ENCODE measurements at regions not wholly inside any gene's neighbourhood (a gene's known extent, or its start where the extent isn't known, plus 50 kb on each side); places are given as distances from the start of the nearest gene placed in this dataset.

DNA sequence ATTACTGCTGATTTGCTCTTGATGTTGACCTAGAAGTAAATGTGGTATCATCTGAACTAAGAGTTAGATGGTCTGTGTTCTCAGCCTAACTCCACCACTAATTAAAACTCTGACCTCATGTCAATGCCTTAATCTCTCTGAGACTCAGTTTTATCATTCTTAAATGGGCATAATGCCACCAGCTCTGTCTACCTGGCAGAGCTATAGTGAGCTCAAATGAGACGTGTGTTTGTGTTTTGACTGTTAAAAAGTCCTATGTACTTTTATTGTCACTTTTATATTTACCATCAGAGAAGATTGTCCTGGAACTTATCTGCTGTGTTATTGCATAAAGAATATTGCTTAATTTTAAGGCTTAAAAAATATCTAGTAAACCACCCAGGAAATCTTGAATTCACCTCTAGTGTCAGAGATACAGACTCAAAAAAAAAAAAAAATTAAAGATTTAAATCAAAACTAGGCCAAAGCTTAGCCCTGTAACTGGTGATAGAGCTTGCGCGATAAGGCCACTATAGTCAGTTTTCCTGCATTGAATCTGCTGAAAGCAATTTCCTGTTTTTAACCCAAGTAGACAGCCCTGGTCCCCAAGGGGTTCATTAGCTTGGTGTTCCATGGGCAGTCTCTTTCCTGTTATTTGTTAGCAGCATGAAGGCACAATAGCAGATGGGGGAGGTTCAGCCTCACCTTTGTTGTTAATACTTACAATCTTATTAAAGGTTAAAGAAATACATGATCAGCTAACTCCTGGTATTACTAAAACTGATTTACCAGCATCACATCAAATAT is 261.8 kb downstream of the ATP23 start:
- no peaks in the 10 kb centered on the region for H3K36me3 Mint-ChIP-seq
- no peak overlapping the region for H3K27ac Mint-ChIP-seq
- DNase-seq (ENCODE audit: low spot score in 2 of 2) (no peak), ATAC-seq (no peak)
- H3K9me3 Mint-ChIP-seq = no peaks in the 10 kb centered on the region

DNA sequence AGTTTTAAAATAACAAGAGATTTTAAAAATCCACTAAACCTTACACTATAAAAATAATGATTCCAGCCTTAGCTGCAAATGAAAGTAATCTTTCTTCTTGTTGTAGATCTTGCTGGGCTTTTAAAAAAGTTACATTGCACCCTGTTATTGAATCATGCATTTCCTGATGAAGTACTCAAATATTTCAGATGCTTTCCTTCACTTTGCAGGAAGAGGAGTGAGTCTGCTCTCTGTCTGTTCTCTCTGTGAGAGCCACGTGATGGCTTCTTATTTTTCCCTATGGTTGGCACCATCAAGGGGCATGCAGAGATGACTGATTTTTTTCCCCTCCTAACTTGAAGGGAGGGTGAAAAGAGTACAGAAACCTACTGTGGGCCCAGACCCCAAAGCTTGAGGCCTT is 262.7 kb downstream of the ATP23 start:
- ATAC-seq (no peak), DNase-seq (ENCODE audit: low spot score in 2 of 2) (no peak)
- Mint-ChIP-seq H3K9me3 (no peaks in the 10 kb centered on the region), H3K27ac (no peak overlapping the region), H3K36me3 (no peaks in the 10 kb centered on the region)

GRCh38 chr12:58206876-58207275 is 265.5 kb downstream of the ATP23 start:
- H3K27ac Mint-ChIP-seq = no peak overlapping the region
- ATAC-seq (no peak), DNase-seq (ENCODE audit: low spot score in 2 of 2) (no peak)
- no peaks in the 10 kb centered on the region for H3K36me3 Mint-ChIP-seq
- H3K9me3 Mint-ChIP-seq = no peaks in the 10 kb centered on the region

DNA sequence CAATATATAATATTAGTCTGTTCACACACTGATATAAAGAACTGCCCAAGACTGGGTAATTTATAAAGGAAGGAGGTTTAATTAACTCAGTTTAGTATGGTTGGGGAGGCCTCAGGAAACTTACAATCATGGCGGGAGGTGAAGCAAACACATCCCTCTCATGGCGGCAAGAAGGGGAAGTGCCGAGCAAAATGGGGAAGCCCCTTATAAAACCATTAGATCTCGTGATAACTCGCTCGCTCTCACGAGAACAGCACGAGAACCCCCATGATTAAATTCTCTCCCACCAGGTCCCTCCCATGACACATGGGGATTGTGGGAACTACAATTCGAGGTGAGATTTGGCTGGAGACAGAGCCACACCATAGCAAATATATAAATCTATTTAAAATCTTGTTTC is 269.8 kb downstream of the ATP23 start:
- ATAC-seq = no peak

GRCh38 chr12:58217130-58217529 is 275.8 kb downstream of the ATP23 start:
- Mint-ChIP-seq H3K27ac (no peak overlapping the region), H3K9me3 (no peaks in the 10 kb centered on the region), H3K36me3 (no peaks in the 10 kb centered on the region)
- DNase-seq (ENCODE audit: low spot score in 2 of 2) (no peak), ATAC-seq (no peak)

More for the DNA sequence above, 269.8 kb downstream of the ATP23 start:
- Mint-ChIP-seq H3K36me3 (no peaks in the 10 kb centered on the region), H3K27ac (no peak overlapping the region), H3K9me3 (no peaks in the 10 kb centered on the region)
- no peak for DNase-seq (ENCODE audit: low spot score in 2 of 2)

GRCh38 chr12:58224536-58225105 is 283.3 kb downstream of the ATP23 start:
- no peak for ATAC-seq
- peaks cover 0 to 3% of the 10 kb centered on the region in 2 donors for H3K9me3 Mint-ChIP-seq

DNA sequence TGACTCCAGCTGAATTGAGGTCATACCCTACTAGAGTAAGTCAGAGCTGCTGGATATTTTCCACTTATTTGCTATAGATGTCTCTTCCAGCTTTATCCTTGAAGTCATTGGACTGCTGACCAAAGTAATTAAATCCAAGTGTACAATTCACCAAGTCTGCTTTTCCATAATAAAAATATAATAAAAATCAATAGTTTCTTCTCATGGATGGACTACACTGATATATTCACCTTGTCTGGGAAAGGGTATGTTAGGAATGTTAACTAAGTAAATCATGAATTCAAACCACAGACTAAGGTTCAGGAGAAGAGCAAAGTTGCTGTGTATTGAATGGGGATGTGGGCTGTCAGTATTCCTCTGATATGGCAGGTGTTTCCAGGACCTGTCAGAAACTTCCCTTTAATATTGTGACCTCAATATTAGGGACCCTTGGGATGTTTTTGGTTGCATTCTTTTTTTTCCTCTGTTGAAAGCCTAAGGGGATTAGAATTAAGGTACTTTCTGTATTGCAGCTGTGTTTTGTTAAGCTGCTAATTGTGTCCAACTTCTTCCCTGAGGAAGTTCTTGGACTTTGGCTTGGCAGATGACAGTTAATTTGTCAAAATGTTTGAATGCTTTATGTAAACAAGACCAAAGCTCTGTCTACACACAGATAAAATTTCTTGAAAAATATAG is 284.0 kb downstream of the ATP23 start:
- Mint-ChIP-seq H3K36me3 (no peaks in the 10 kb centered on the region), H3K27ac (no peak overlapping the region), H3K9me3 (peaks cover 3 to 5% of the 10 kb centered on the region in 2 donors)
- ATAC-seq = no peak
- no peak for DNase-seq (ENCODE audit: low spot score in 2 of 2)

More at GRCh38 chr12:58224536-58225105, 283.3 kb downstream of the ATP23 start:
- DNase-seq (ENCODE audit: low spot score in 2 of 2) = no peak
- Mint-ChIP-seq H3K36me3 (no peaks in the 10 kb centered on the region), H3K27ac (no peak overlapping the region)

GRCh38 chr12:58233886-58234285 is 292.5 kb downstream of the ATP23 start:
- no peak for ATAC-seq
- no peak for DNase-seq (ENCODE audit: low spot score in 2 of 2)
- Mint-ChIP-seq H3K36me3 (no peaks in the 10 kb centered on the region), H3K9me3 (peaks cover 0 to 9% of the 10 kb centered on the region in 2 donors), H3K27ac (no peak overlapping the region)

DNA sequence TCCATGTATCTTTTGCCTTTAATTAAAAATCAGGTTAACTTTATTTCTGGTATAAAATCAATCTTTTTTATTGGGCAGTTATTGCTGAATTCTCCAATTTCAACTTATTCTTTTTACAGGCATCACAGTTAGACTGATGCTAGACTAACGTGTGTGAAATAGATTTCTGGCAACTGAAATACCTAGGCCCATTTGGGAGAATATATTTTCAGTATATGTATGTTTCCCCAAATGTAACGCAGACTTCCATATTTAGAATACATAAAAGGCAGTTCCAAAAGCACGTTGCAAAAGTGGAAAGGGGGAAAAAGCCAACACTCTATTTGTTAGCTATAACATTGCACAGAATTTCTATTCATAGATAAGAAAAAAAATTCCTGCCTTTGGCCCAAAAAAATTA is 297.0 kb downstream of the ATP23 start:
- ATAC-seq (no peak), DNase-seq (ENCODE audit: low spot score in 2 of 2) (no peak)
- no peak overlapping the region for H3K27ac Mint-ChIP-seq
- no peaks in the 10 kb centered on the region for H3K36me3 Mint-ChIP-seq
- H3K9me3 Mint-ChIP-seq = no peaks in the 10 kb centered on the region

DNA sequence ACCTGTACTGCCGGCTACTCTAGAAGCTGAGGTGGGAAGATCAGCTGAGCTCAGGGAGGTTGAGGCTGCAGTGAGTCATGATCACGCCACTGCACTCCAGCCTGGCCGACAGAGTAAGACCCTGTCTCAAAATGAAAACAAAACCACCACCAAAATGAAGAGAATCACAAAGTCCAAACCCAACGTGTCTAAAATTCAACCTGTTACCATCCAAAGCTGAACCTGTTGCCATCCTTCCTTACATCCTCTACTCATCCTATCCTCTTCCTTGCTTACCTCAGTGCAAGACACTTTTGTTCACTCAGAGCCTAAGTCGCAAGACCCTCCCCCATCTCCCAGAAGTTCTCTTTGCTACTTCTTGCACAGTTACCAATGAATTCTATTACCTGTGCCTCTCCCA is 299.7 kb downstream of the ATP23 start:
- no peak for ATAC-seq
- no peak for DNase-seq (ENCODE audit: low spot score in 2 of 2)
- no peaks in the 10 kb centered on the region for H3K9me3 Mint-ChIP-seq
- H3K27ac Mint-ChIP-seq = no peak overlapping the region
- no peaks in the 10 kb centered on the region for H3K36me3 Mint-ChIP-seq

DNA sequence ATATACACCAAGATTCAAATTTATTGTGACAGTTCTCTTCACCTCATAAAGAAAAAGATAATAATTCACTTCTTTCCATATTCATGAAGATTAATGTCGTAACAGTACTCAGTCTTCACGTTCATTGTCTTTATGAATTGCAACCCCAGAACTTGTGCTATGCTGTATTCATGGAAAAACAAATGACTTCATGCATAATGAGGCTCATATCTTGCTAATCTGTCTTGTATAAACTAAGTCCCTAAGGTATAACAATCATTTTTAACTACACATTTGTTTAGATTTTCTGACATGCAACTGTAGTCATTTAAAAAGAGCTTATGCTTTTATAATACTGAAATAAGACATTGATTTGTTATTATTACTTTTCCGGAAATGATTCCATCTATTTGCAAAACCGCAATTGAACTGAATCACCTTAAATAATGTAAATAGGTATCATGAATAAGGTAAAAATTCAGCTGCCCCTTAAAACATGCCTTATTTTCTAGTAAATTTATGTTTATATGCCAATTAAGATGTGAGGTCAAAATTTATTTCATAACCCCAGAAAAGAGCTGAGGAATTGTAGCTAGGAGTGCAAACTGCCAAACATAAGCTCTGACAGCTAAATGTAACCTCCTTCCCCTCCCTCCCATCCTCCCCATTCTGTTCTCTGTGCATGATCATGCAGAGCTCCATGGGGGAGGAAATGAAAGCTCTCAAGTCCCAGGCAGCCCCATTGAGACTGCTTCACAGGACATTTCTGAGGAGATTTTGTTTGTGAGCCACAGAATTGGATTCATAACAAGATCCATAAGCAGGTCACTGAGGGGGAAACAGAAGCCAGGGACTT is 301.6 kb downstream of the ATP23 start:
- H3K27ac Mint-ChIP-seq = no peak overlapping the region
- ATAC-seq = no peak
- DNase-seq (ENCODE audit: low spot score in 2 of 2) = no peak
- H3K36me3 Mint-ChIP-seq = no peaks in the 10 kb centered on the region
- H3K9me3 Mint-ChIP-seq = no peaks in the 10 kb centered on the region

DNA sequence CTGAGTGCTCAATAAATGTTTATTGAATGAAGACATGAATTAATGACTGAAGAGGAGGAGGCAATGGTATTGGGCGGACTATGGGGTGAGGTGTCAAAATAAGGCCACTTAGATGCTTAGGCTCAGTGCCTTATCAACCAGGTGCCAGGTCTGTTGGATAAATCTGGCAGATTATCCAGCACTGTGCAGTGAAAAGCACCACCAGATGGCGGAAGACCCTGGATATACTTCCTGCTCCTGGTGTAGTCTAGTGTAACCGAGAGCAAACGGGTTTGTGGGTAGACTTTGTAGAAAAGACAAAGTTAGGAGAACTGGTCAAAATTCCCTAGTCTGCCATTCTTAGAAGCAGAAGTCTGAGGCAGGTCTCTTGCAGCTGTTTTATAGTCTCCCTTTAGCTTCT is 306.3 kb downstream of the ATP23 start:
- ATAC-seq (no peak), DNase-seq (ENCODE audit: low spot score in 2 of 2) (no peak)
- Mint-ChIP-seq H3K27ac (no peak overlapping the region), H3K9me3 (no peaks in the 10 kb centered on the region), H3K36me3 (no peaks in the 10 kb centered on the region)

DNA sequence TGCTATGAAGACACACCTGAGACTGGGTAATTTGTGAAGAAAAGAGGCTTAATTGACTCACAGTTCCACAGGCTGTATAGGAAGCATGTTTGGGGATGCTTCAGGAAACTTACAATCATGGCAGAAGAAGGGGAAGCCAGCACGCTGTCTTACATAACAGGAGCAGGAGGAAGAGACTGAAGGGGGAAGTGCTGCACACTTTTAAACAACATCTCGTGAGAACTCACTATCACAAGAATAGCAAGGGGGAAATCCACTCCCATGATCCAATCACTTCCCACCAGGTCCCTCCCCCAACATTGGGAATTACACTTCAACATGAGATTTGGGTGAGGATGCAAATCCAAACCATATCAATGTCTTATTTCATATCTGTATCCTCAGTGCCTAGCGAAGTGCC is 307.2 kb downstream of the ATP23 start:
- ATAC-seq = no peak
- DNase-seq (ENCODE audit: low spot score in 2 of 2) = no peak
- Mint-ChIP-seq H3K36me3 (no peaks in the 10 kb centered on the region), H3K9me3 (no peaks in the 10 kb centered on the region), H3K27ac (no peak overlapping the region)

- DNase-seq (ENCODE audit: low spot score in 2 of 2) (no peak), ATAC-seq (no peak)
- Mint-ChIP-seq H3K9me3 (no peaks in the 10 kb centered on the region), H3K36me3 (no peaks in the 10 kb centered on the region), H3K27ac (no peak overlapping the region)
These were observed 308.2 kb downstream of the ATP23 start for GRCh38 chr12:58249610-58250009.

DNA sequence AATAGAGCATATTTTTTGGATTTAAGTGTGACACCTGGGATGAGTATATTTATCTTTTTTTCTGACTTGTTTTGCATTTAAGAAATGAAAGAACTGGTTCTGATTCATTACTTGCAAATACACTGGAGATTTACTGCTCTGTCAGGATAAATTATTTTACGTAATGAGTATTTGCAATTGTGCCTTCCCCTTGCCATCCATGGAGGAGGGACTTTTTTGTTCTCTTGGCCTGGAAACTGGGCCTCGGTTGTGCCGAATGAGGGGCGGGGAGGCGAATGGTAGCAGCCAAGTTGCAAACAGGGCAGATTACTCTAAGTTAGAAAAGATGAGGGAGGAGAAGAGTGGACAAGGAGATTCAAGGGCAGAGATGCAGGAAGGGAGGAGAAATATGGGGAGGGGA is 308.7 kb downstream of the ATP23 start:
- no peaks in the 10 kb centered on the region for H3K9me3 Mint-ChIP-seq
- H3K36me3 Mint-ChIP-seq = no peaks in the 10 kb centered on the region
- DNase-seq (ENCODE audit: low spot score in 2 of 2) = no peak
- no peak overlapping the region for H3K27ac Mint-ChIP-seq
- no peak for ATAC-seq

DNA sequence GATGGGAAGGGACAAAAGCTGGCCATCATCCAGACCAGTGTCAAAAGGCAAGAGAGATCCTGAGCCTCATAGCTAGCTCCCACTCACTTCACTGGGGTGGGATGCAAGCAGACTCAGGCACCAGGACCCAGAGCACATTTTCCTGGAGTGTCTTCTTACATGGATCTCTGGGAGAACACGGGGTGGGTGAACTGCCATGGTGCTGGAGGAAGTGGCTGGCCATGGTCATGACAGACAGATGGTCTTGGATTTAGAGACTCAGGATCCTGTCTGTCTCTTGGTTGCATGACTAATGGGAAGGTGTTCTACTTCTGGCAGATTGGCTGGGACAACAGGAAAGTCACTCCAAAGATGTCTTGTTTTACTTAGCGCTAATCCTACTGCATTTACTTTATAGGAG is 311.5 kb downstream of the ATP23 start:
- ATAC-seq (no peak), DNase-seq (ENCODE audit: low spot score in 2 of 2) (no peak)
- Mint-ChIP-seq H3K9me3 (no peaks in the 10 kb centered on the region), H3K27ac (no peak overlapping the region), H3K36me3 (no peaks in the 10 kb centered on the region)

DNA sequence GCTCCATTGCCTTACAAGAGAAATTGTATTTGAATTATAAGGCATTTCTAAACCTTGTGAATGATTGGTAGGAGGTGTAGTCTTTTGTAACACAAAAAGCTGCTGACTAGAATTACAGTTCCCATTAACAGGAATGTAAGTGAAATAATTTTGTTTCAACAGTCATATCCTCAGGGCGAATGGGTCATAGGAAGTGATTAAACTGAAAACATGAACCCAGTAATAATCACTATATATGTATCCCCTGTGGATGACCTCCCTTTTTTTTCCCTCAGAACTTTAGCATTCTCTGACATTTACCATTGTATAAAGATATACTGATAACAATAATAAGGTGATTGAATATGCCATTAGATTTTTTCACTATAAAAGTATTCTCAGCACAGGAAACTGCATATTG is 312.3 kb downstream of the ATP23 start:
- ATAC-seq = no peak
- no peaks in the 10 kb centered on the region for H3K9me3 Mint-ChIP-seq
- H3K27ac Mint-ChIP-seq = no peak overlapping the region
- no peaks in the 10 kb centered on the region for H3K36me3 Mint-ChIP-seq
- no peak for DNase-seq (ENCODE audit: low spot score in 2 of 2)

Data from activated naive CD4-positive, alpha-beta T cell treated with anti-CD3 and anti-CD28 coated beads, Interleukin-2, amount 50 U/mL, for 72 hours (primary cell).